ENCODE measurements at regions not wholly inside any gene's neighbourhood (a gene's known extent, or its start where the extent isn't known, plus 50 kb on each side); places are given as distances from the start of the nearest gene placed in this dataset.

GRCh38 chr2:173766537-173767289 is 198.5 kb downstream of the SP3 start:
- no peak for DNase-seq (ENCODE audit: low spot score)

- DNase-seq (ENCODE audit: low spot score), result no peak
Measured at GRCh38 chr2:173770947-173771678, 194.1 kb downstream of the SP3 start.

- no peak for DNase-seq (ENCODE audit: low spot score)
Measured at GRCh38 chr2:173772205-173772604, 193.0 kb downstream of the SP3 start.

- DNase-seq (ENCODE audit: low spot score), result no peak
Measured at GRCh38 chr2:173773076-173773475, 192.1 kb downstream of the SP3 start.

- DNase-seq (ENCODE audit: low spot score), result no peak
Measured at GRCh38 chr2:173775440-173775839, 189.7 kb downstream of the SP3 start.

GRCh38 chr2:173782681-173783080 is 182.5 kb downstream of the SP3 start:
- no peak for DNase-seq (ENCODE audit: low spot score)

GRCh38 chr2:173783382-173783781 is 181.8 kb downstream of the SP3 start:
- no peak for DNase-seq (ENCODE audit: low spot score)

GRCh38 chr2:173785813-173786212 is 179.4 kb downstream of the SP3 start:
- DNase-seq (ENCODE audit: low spot score), result no peak

- no peak for DNase-seq (ENCODE audit: low spot score)
Measured at GRCh38 chr2:173791502-173791901, 173.7 kb downstream of the SP3 start.

- no peak for DNase-seq (ENCODE audit: low spot score)
Measured at GRCh38 chr2:173792166-173792565, 173.0 kb downstream of the SP3 start.

GRCh38 chr2:173792741-173793140 is 172.4 kb downstream of the SP3 start:
- DNase-seq (ENCODE audit: low spot score), result no peak

- no peak for DNase-seq (ENCODE audit: low spot score)
Measured at GRCh38 chr2:173793709-173794565, 171.2 kb downstream of the SP3 start.

GRCh38 chr2:173797586-173798263 is 167.4 kb downstream of the SP3 start:
- DNase-seq (ENCODE audit: low spot score), result no peak

- DNase-seq (ENCODE audit: low spot score), result no peak
Measured at GRCh38 chr2:173802518-173802917, 162.7 kb downstream of the SP3 start.

- DNase-seq (ENCODE audit: low spot score), result no peak
Measured at GRCh38 chr2:173803449-173803848, 161.7 kb downstream of the SP3 start.

- no peak for DNase-seq (ENCODE audit: low spot score)
Measured at GRCh38 chr2:173806761-173807160, 158.4 kb downstream of the SP3 start.

- DNase-seq (ENCODE audit: low spot score), result no peak
Measured at GRCh38 chr2:173808718-173809117, 156.5 kb downstream of the SP3 start.

GRCh38 chr2:173812321-173812720 is 152.9 kb downstream of the SP3 start:
- no peak for DNase-seq (ENCODE audit: low spot score)

- DNase-seq (ENCODE audit: low spot score), result no peak
Measured at GRCh38 chr2:173814306-173814705, 150.9 kb downstream of the SP3 start.

- DNase-seq (ENCODE audit: low spot score), result no peak
Measured at GRCh38 chr2:173815772-173816171, 149.4 kb downstream of the SP3 start.

- no peak for DNase-seq (ENCODE audit: low spot score)
Measured at GRCh38 chr2:173817582-173817981, 147.6 kb downstream of the SP3 start.

GRCh38 chr2:173818285-173818684 is 146.9 kb downstream of the SP3 start:
- DNase-seq (ENCODE audit: low spot score), result no peak
